ENCODE measurements at regions not wholly inside any gene's neighbourhood (a gene's known extent, or its start where the extent isn't known, plus 50 kb on each side); places are given as distances from the start of the nearest gene placed in this dataset.

GRCh38 chr4:89639395-89639794 is 197.6 kb downstream of the SNCA start:
- no peaks in the 10 kb centered on the region for H3K36me3 ChIP-seq
- H3K27ac ChIP-seq: no peak overlapping the region
- TF ChIP-seq CTCF (IDR thresholded peaks at IDR 0.05): no peak
- no peaks in the 10 kb centered on the region for H3K4me1 ChIP-seq
- intact Hi-C loops (cut with DNase I): no loop called here
- no peaks in the 10 kb centered on the region for H3K27me3 ChIP-seq
- no peak overlapping the region for H3K4me3 ChIP-seq
- H3K9ac ChIP-seq (ENCODE audit: low read depth in 2 of 2, low read length in 2 of 2): no peak overlapping the region
- no peak for DNase-seq
- H3K9me3 ChIP-seq: no peaks in the 10 kb centered on the region

- no peaks in the 10 kb centered on the region for H3K36me3 ChIP-seq
- H3K27ac ChIP-seq: no peak overlapping the region
- H3K4me3 ChIP-seq: no peak overlapping the region
- intact Hi-C loops (cut with DNase I): no loop called here
- no peak for DNase-seq
- TF ChIP-seq CTCF (IDR thresholded peaks at IDR 0.05): no peak
- H3K9ac ChIP-seq (ENCODE audit: low read depth in 2 of 2, low read length in 2 of 2): no peak overlapping the region
- H3K4me1 ChIP-seq: no peaks in the 10 kb centered on the region
- no peaks in the 10 kb centered on the region for H3K27me3 ChIP-seq
- no peaks in the 10 kb centered on the region for H3K9me3 ChIP-seq
Observed at GRCh38 chr4:89625599-89626293, 211.2 kb downstream of the SNCA start.

- intact Hi-C loops (cut with DNase I): no loop called here
- no peak for TF ChIP-seq CTCF (IDR thresholded peaks at IDR 0.05)
- Histone ChIP-seq H3K27ac (no peak overlapping the region), H3K9ac (ENCODE audit: low read depth in 2 of 2, low read length in 2 of 2) (no peak overlapping the region), H3K27me3 (no peaks in the 10 kb centered on the region), H3K4me3 (no peak overlapping the region), H3K9me3 (no peaks in the 10 kb centered on the region), H3K4me1 (no peaks in the 10 kb centered on the region), H3K36me3 (no peaks in the 10 kb centered on the region)
- no peak for DNase-seq
Observed at GRCh38 chr4:89619206-89619962, 217.6 kb downstream of the SNCA start.

GRCh38 chr4:89618151-89618550 is 218.8 kb downstream of the SNCA start:
- TF ChIP-seq CTCF (IDR thresholded peaks at IDR 0.05): no peak
- intact Hi-C loops (cut with DNase I): no loop called here
- H3K4me3 ChIP-seq: no peak overlapping the region
- H3K36me3 ChIP-seq: no peaks in the 10 kb centered on the region
- H3K9me3 ChIP-seq: no peaks in the 10 kb centered on the region
- H3K27me3 ChIP-seq: no peaks in the 10 kb centered on the region
- H3K27ac ChIP-seq: no peak overlapping the region
- no peaks in the 10 kb centered on the region for H3K4me1 ChIP-seq
- no peak for DNase-seq
- no peak overlapping the region for H3K9ac ChIP-seq (ENCODE audit: low read depth in 2 of 2, low read length in 2 of 2)

- Histone ChIP-seq H3K36me3 (no peaks in the 10 kb centered on the region), H3K4me1 (no peaks in the 10 kb centered on the region), H3K9ac (ENCODE audit: low read depth in 2 of 2, low read length in 2 of 2) (no peak overlapping the region), H3K27me3 (no peaks in the 10 kb centered on the region), H3K9me3 (no peaks in the 10 kb centered on the region), H3K4me3 (no peak overlapping the region), H3K27ac (no peak overlapping the region)
- DNase-seq: no peak
- intact Hi-C loops (cut with DNase I): no loop called here
- TF ChIP-seq CTCF (IDR thresholded peaks at IDR 0.05): no peak
Observed at GRCh38 chr4:89617317-89617716, 219.6 kb downstream of the SNCA start.
